Dermis microvascular lymphatic vessel endothelial cell (primary cell): ENCODE measurements at regions not wholly inside any gene's neighbourhood (a gene's known extent, or its start where the extent isn't known, plus 50 kb on each side); places are given as distances from the start of the nearest gene placed in this dataset.
A peak's percentile ranks its signal among the peaks of the same experiment; 100 is the strongest.

ENCODE experiments used
- DNase-seq, 2 donors: peaks; one replicate each; pipeline versions ENCODE4 v3.0.0 to v3.0.0-alpha.2; 2010; ENCODE audit warnings: low read depth in 2 of 2

DNA sequence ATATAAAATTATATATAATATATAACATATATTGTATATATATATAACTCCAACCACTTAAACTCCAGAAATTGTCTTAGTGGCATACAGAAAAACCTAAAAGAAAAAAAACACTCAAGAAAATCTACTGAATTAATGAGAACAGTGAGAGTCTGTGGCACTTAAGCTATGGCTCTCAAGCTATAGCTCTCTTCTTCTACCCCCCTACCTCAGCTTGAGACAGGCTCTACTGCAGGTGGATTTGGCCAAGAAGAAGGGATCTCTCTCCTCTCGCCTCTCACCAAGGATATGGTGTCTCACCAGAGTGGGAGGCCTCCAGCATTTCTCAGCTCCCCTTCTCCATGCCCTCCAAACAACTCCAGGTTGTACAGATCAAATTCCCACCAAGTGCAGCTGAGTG lies 64.5 kb upstream of the DAB2 start:
- DNase-seq: no peak

DNA sequence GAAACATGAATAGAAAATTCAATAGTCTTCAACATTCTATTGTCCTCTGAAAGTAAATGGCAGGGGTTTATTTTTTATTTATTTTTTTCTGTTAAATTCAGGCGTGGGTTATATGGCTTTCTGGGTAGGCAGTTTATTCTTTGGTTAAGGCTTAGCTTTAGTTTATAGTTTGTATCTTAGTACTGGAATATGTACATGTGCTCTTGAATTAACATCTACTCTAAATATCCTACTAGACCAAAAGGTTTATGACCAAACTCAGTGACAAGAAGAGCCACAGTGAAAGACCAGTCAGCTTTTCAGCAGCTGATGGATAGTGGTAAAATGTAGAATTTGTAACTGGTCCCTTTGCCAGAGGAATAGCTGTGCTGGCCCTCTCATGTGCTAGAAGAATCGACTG lies 62.0 kb upstream of the DAB2 start:
- DNase-seq: no peak

DNA sequence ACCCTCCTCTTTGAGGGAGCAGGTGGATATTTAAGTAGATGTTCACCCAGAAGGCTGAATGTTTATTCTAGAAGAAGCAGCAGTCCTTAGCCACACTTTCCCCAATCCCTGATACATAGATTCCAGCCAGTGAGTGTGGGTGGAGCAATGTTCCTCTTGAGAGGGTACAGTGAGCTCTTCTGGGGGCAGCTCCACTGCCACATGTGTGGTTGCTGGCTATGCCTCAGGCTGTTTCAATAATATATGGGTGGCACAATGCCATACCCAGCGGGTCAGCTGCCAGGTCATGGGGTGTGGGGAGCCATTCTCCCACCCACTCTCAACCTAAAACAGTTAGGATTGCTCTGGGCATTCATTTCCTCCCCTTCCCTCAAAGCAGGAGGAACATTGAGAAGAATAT lies 61.6 kb upstream of the DAB2 start:
- DNase-seq: no peak

DNA sequence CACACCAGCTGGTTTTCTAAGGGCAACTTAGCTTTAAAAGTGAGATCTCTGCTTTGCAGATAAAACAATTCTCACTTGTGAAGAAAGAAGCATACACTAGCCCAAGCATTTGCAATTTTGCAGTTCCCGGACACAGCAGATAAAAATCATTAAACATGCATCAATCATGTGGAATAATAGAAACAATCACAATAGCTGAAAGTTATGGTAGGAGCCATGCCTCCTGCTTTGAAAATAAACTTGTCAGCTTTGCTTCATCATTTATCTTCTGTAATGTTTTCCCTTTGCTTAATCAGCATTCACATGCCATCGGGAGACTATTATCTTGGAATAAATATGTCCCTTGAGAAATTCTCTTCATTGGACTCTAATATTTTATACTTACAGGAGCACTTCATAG lies 60.3 kb upstream of the DAB2 start:
- no peak for DNase-seq

- DNase-seq: no peak
Measured at GRCh38 chr5:39484673-39485072, 59.9 kb upstream of the DAB2 start.

DNA sequence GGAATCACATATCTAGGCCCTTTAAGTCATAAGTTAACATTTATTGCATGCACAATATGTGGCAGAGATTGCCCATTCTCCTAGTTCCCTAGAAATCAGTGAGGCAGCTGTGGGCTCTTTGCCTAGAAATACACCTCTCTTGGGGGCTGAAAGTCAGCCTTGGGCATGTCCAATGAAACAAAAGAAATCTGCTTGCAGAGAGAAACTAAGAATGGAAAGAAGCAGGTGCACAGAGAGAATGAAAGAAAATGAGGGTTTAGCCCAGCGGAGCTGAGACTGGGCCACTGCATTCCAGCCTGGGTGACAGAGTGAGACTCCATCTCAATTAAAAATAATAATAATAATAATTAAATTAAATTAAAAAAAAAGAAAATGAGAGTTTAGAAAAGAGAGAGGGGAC lies 57.3 kb upstream of the DAB2 start:
- no peak for DNase-seq

GRCh38 chr5:39479537-39479936 lies 54.8 kb upstream of the DAB2 start:
- DNase-seq: no peak

DNA sequence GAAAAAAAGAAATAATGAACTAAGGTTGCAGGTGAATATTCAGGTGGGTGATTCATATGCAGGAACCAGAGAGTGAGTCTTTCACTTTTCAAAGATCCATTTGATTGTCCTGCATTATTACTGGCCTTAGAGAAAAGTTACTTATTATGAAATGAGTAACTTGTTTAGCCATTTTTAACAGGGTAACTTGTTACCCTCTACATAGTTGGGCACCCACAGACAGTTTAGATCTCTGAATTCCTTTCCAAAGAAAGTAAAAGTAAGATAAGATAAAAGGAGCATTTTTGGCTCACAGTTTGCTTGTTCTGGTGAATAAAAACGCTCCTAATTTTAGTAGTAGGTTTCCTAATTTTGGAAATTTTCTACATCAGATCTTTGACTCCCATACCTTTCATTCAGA lies 54.1 kb upstream of the DAB2 start:
- DNase-seq: no peak

- no peak for DNase-seq
Measured at GRCh38 chr5:39476843-39477220, 52.1 kb upstream of the DAB2 start.

GRCh38 chr5:39475881-39476842 lies 51.4 kb upstream of the DAB2 start:
- DNase-seq: peak; percentile 65 to 85

DNA sequence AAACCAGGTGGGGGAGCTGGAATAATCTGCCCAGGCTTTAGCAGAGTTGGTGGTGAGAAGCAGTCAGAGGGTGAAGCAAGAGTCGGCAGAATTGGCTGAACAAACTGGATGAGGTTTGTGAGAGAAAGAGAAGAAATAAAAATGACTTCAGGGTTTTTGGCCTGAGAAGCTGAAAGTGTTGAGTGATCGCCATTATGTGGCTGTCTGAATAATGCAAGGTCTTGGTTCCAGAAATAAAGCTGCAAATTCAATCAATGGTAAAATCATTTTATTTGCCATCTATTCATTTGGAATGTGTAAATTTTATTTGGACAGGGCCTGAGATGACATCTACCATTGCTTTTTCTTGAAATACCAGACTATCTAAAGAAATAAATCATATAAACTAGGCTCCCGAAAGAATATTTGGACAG lies 50.4 kb upstream of the DAB2 start:
- DNase-seq: no peak
